ENCODE measurements at regions not wholly inside any gene's neighbourhood (a gene's known extent, or its start where the extent isn't known, plus 50 kb on each side); places are given as distances from the start of the nearest gene placed in this dataset.

GRCh38 chr4:20423420-20423819 lies 171.7 kb downstream of the SLIT2 start:
- no CpG with 5 or more reads among the region's 3 CpGs for WGBS, 2 experiments (ENCODE audit: extremely low coverage in 2 of 2, insufficient read length in 1 of 2)
- dilution Hi-C loops (cut with HindIII; ENCODE audit: low sequenced_read_pairs, unreplicated experiment) (no loop called here), intact Hi-C loops (cut with micrococcal nuclease) (loop anchor here (2.0 to 5.0 kb wide), 2 partner anchors 171 to 261 kb away; partner anchors contain the start of gene SLIT2), in situ Hi-C loops (cut with MboI; ENCODE audit: low sequenced_read_pairs) (loop anchor here (5.0 to 10.0 kb wide), 3 partner anchors 119 to 264 kb away; no protein-coding TSS in a partner anchor)
- no peaks in the 10 kb centered on the region; the same call in 1 of the 2 replicates for H3K9me1 ChIP-seq (ENCODE audit: insufficient read depth, low read length)
- H2BK15ac ChIP-seq (ENCODE audit: low read depth, low read length), result no peak overlapping the region
- no peaks in the 10 kb centered on the region for H3K79me1 ChIP-seq (ENCODE audit: low read depth in 1 of 2, low read length in 2 of 2)
- H4K5ac ChIP-seq (ENCODE audit: low read depth, low read length), result no peak overlapping the region
- H2BK5ac ChIP-seq (ENCODE audit: low read depth, low read length, poor library complexity, severe bottlenecking), result no peak overlapping the region
- H3K9ac ChIP-seq (ENCODE audit: low read depth, low read length), result no peak overlapping the region
- BruUV-seq (replicated peaks), result no TSS peak
- H4K91ac ChIP-seq (ENCODE audit: insufficient read depth, low read depth, low read length), result no peak overlapping the region
- ATAC-seq (ENCODE audit: low read depth), result no peak
- no peaks in the 10 kb centered on the region for H3K27me3 ChIP-seq (ENCODE audit: control insufficient read depth, insufficient read depth, low read length)
- H3K18ac ChIP-seq (ENCODE audit: low read depth, low read length), result no peak overlapping the region
- H4K20me1 ChIP-seq (ENCODE audit: insufficient read depth, low read length), result no peaks in the 10 kb centered on the region
- H4K8ac ChIP-seq (ENCODE audit: low read depth in 2 of 2, low read length in 2 of 2), result no peak overlapping the region
- no peak for DNase-seq
- H3K36me3 ChIP-seq (ENCODE audit: control insufficient read depth, insufficient read depth, low read length), result no peaks in the 10 kb centered on the region
- H3K4me3 ChIP-seq (ENCODE audit: insufficient read depth, low read depth, low read length), result no peak overlapping the region
- no peak for TF ChIP-seq ELK1 (IDR thresholded peaks at IDR 0.05; ENCODE audit: borderline replicate concordance, low read depth, low read length)
- no peak for TF ChIP-seq CHD1 (IDR thresholded peaks at IDR 0.05; ENCODE audit: low read depth, low read length)
- TF ChIP-seq BHLHE40 (IDR thresholded peaks at IDR 0.05; ENCODE audit: low read depth, low read length), result no peak
- no peak for TF ChIP-seq RCOR1 (IDR thresholded peaks at IDR 0.05; ENCODE audit: insufficient replicate concordance, low read length)
- TF ChIP-seq POLR2A (IDR thresholded peaks at IDR 0.05; ENCODE audit: low read depth, low read length), result no peak
- no peak for TF ChIP-seq NFE2L2 (IDR thresholded peaks at IDR 0.05; ENCODE audit: low read depth, low read length)
- no peak for TF ChIP-seq USF2 (IDR thresholded peaks at IDR 0.05; ENCODE audit: low read depth, low read length)
- no peak for TF ChIP-seq MXI1 (IDR thresholded peaks at IDR 0.05; ENCODE audit: borderline replicate concordance, low read depth, low read length)
- no peak for TF ChIP-seq MAFK (IDR thresholded peaks at IDR 0.05; ENCODE audit: low read depth, low read length)
- TF ChIP-seq RAD21 (IDR thresholded peaks at IDR 0.05; ENCODE audit: low read length), result no peak
- TF ChIP-seq MAZ (IDR thresholded peaks at IDR 0.05; ENCODE audit: borderline replicate concordance, low read depth, low read length), result no peak
- TF ChIP-seq FOS (IDR thresholded peaks at IDR 0.05; ENCODE audit: low read depth, low read length), result no peak
- no peak for TF ChIP-seq CEBPB (IDR thresholded peaks at IDR 0.05; ENCODE audit: low read depth, low read length)
- TF ChIP-seq RFX5 (IDR thresholded peaks at IDR 0.05; ENCODE audit: low read depth, low read length), result no peak
- no peak for TF ChIP-seq SMC3 (IDR thresholded peaks at IDR 0.05; ENCODE audit: low read depth, low read length)
- ChIA-PET CTCF (no interaction called here), POLR2A (ENCODE audit: unreplicated experiment) (no interaction called here)
- no peak overlapping the region for H2BK120ac ChIP-seq (ENCODE audit: low read depth, low read length)
- H2BK20ac ChIP-seq (ENCODE audit: low read depth, low read length), result no peak overlapping the region
- H3K9me3 ChIP-seq (ENCODE audit: control insufficient read depth, insufficient read depth, low read length), result no peaks in the 10 kb centered on the region
- H2AK5ac ChIP-seq (ENCODE audit: low read depth, low read length), result no peak overlapping the region
- H2AK9ac ChIP-seq (replicated peaks; ENCODE audit: low read depth, low read length, poor library complexity), result no peak overlapping the region
- no peak overlapping the region for H3K23ac ChIP-seq (ENCODE audit: low read depth, low read length)
- no peak overlapping the region for H3K14ac ChIP-seq (replicated peaks; ENCODE audit: low read depth, low read length)
- no peak overlapping the region for H3K27ac ChIP-seq (ENCODE audit: insufficient read depth, low read length)
- H3K56ac ChIP-seq (ENCODE audit: extremely low read depth, insufficient read depth, low read length), result no peak overlapping the region
- H3K4me1 ChIP-seq (ENCODE audit: control insufficient read depth, insufficient read depth, low read length), result no peaks in the 10 kb centered on the region
- H2AFZ ChIP-seq (replicated peaks; ENCODE audit: low read length, poor library complexity), result no peak overlapping the region
- H3K4me2 ChIP-seq (ENCODE audit: low read depth, low read length), result no peak overlapping the region
- H3K4ac ChIP-seq (ENCODE audit: low read depth, low read length), result no peak overlapping the region
